NB4 (cell line): ENCODE measurements at regions not wholly inside any gene's neighbourhood (a gene's known extent, or its start where the extent isn't known, plus 50 kb on each side); places are given as distances from the start of the nearest gene placed in this dataset.

ENCODE experiments used
- MAX ChIP-seq: IDR thresholded peaks from 2 replicates; pipeline ENCODE4 v1.6.1; 2011; ENCODE audit warnings: low read depth, low read length
- POLR2A ChIP-seq: IDR thresholded peaks from 2 replicates; pipeline ENCODE4 v1.6.1; 2011; ENCODE audit warnings: mild to moderate bottlenecking; ENCODE audit not compliant: insufficient read length; ENCODE audit errors: extremely low read depth
- TF ChIP-seq, protein P1 (sequence below): IDR thresholded peaks from one replicate; pipeline ENCODE4 v1.5.1; 2012; ENCODE audit warnings: low read depth, low read length

DNA sequence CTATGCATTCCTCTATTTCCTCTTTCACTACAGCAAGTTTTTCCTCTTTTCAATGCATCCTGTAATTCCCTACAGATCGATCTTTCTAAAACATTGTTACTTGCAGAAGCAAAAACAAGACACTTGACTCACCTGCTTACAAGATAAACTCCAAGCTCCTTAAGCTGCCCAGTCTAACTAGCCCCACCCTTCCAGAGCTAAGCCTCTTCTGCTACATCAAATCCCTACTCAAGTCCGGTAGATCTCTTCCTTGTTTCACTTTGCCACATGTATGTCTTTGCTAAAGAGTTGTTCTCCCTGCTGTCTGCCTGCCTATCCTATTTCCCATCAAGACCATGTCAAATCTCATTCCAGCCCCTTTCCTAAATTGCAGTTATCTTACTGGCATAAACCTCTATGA, 724.8 kb downstream of the C12orf50 start:
- TF ChIP-seq, protein P1, sequence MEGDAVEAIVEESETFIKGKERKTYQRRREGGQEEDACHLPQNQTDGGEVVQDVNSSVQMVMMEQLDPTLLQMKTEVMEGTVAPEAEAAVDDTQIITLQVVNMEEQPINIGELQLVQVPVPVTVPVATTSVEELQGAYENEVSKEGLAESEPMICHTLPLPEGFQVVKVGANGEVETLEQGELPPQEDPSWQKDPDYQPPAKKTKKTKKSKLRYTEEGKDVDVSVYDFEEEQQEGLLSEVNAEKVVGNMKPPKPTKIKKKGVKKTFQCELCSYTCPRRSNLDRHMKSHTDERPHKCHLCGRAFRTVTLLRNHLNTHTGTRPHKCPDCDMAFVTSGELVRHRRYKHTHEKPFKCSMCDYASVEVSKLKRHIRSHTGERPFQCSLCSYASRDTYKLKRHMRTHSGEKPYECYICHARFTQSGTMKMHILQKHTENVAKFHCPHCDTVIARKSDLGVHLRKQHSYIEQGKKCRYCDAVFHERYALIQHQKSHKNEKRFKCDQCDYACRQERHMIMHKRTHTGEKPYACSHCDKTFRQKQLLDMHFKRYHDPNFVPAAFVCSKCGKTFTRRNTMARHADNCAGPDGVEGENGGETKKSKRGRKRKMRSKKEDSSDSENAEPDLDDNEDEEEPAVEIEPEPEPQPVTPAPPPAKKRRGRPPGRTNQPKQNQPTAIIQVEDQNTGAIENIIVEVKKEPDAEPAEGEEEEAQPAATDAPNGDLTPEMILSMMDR: no peak
- no peak for TF ChIP-seq POLR2A
- no peak for TF ChIP-seq MAX
